Testis (tissue), 2 donors: ENCODE measurements at regions not wholly inside any gene's neighbourhood (a gene's known extent, or its start where the extent isn't known, plus 50 kb on each side); places are given as distances from the start of the nearest gene placed in this dataset.

ENCODE experiments used
- DNase-seq: peaks from one replicate; pipeline ENCODE4 v3.0.0-alpha.2; 2019
- H3K27ac ChIP-seq, 2 donors: fragments of 200-600 bp; sonication (generic); one replicate each; pipeline ENCODE4 v1.5.1; 2019
- H3K27me3 ChIP-seq: fragments of 200-600 bp; sonication (generic); one replicate; pipeline ENCODE4 v1.5.1; 2019
- H3K36me3 ChIP-seq: fragments of 200-600 bp; sonication (generic); one replicate; pipeline ENCODE4 v1.5.1; 2017; ENCODE audit warnings: low read depth; ENCODE audit errors: missing control alignments
- H3K4me1 ChIP-seq: fragments of 200-600 bp; sonication (generic); one replicate; pipeline ENCODE4 v1.5.1; 2019
- H3K4me3 ChIP-seq, 2 donors: fragments of 200-600 bp; sonication (generic); one replicate each; pipeline ENCODE4 v1.5.1; 2017 to 2019
- H3K9me3 ChIP-seq: fragments of 200-600 bp; sonication (generic); one replicate; pipeline ENCODE4 v1.5.1; 2017
- POLR2A ChIP-seq: fragments of 450-650 bp; IDR thresholded peaks from one replicate; pipeline ENCODE4 v1.6.1; 2017; ENCODE audit warnings: antibody characterized with exemption, mild to moderate bottlenecking, moderate library complexity
- WGBS, 2 donors: methylation state at CpG; one replicate each; pipeline ENCODE4 v1.1.5; 2018; 5-methylcytosine and 5-hydroxymethylcytosine counted together
- intact Hi-C: fragments of 100-400 bp; cut with DNase I; formaldehyde crosslinking; loops from one replicate; pipeline ENCODE4 v1.15.1; 2023; ENCODE audit warnings: low total_unique reads
- TF ChIP-seq, protein P1 (sequence below), 3 experiments: fragments of 450-650 bp in 2 of 3; fragments of 200-600 bp in 1 of 3; sonication (generic) in 1 of 3; IDR thresholded peaks; one replicate each; pipeline ENCODE4 v1.5.1; 2016 to 2019; ENCODE audit warnings: antibody characterized with exemption in 3 of 3, mild to moderate bottlenecking in 2 of 3, moderate library complexity in 1 of 3

DNA sequence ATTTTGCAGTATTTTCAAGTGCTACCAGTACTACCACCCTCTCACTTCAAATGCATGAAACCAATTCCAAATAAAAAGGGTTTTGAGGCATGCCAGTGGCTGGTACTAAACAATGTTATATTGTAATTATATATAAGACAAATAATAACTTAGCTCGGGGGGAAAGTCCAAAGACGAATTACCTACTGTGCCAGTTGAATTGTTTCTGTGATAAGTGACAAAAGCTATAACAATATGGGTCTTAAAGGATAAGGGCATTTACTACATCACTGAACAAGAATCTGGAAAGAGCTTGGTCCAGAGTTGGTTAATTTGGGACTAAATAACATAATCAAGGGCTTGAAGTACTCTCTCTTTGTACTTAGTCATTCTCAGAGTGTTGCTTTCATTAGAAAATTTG lies 404.7 kb upstream of the CHAC2 start:
- no peaks in the 10 kb centered on the region for H3K9me3 ChIP-seq
- no peak overlapping the region for H3K4me3 ChIP-seq
- H3K27ac ChIP-seq: no peak overlapping the region
- TF ChIP-seq, protein P1, sequence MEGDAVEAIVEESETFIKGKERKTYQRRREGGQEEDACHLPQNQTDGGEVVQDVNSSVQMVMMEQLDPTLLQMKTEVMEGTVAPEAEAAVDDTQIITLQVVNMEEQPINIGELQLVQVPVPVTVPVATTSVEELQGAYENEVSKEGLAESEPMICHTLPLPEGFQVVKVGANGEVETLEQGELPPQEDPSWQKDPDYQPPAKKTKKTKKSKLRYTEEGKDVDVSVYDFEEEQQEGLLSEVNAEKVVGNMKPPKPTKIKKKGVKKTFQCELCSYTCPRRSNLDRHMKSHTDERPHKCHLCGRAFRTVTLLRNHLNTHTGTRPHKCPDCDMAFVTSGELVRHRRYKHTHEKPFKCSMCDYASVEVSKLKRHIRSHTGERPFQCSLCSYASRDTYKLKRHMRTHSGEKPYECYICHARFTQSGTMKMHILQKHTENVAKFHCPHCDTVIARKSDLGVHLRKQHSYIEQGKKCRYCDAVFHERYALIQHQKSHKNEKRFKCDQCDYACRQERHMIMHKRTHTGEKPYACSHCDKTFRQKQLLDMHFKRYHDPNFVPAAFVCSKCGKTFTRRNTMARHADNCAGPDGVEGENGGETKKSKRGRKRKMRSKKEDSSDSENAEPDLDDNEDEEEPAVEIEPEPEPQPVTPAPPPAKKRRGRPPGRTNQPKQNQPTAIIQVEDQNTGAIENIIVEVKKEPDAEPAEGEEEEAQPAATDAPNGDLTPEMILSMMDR (IDR thresholded peaks at IDR 0.05): no peak
- no peak for TF ChIP-seq POLR2A
- 82 to 91% methylated on average over 2 of the region's 2 CpGs for WGBS, 2 donors
- H3K36me3 ChIP-seq: no peaks in the 10 kb centered on the region
- no peak for DNase-seq
- intact Hi-C loops: no loop called here
- no peaks in the 10 kb centered on the region for H3K4me1 ChIP-seq
- no peaks in the 10 kb centered on the region for H3K27me3 ChIP-seq

DNA sequence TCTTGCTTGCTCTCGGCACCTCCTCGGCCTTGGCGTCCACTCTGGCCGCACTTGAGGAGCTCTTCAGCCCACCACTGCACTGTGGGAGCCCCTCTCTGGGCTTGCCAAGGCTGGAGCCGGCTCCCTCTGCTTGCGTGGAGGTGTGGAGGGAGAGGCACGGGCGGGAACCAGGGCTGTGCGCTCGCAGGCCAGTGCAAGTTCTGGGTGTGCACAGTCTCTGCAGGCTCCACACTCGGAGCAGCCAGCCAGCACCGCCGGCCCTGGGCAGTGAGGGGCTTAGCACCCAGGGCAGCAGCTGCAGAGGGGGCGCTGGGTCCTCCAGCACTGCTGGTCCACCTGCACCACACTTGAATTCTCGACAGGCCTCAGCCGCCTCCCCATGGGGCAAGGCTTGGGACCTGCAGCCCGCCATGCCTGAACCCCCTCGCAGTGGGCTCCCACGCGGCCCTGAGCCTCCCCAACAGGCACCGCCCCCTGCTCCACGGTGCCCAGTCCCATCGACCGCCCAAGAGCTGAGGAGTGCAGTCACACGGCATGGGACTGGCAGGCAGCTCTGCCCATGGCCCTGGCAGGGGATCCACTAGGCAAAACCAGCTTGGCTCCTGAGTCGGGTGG lies 411.2 kb upstream of the CHAC2 start:
- Histone ChIP-seq H3K27ac (no peak overlapping the region), H3K4me1 (no peaks in the 10 kb centered on the region), H3K4me3 (no peak overlapping the region), H3K27me3 (no peaks in the 10 kb centered on the region), H3K9me3 (no peaks in the 10 kb centered on the region), H3K36me3 (no peaks in the 10 kb centered on the region)
- intact Hi-C loops: no loop called here
- no peak for TF ChIP-seq POLR2A
- TF ChIP-seq, protein P1 (IDR thresholded peaks at IDR 0.05): no peak
- DNase-seq: no peak
- 76 to 81% methylated on average over 16 to 17 of the region's 26 CpGs for WGBS, 2 donors

DNA sequence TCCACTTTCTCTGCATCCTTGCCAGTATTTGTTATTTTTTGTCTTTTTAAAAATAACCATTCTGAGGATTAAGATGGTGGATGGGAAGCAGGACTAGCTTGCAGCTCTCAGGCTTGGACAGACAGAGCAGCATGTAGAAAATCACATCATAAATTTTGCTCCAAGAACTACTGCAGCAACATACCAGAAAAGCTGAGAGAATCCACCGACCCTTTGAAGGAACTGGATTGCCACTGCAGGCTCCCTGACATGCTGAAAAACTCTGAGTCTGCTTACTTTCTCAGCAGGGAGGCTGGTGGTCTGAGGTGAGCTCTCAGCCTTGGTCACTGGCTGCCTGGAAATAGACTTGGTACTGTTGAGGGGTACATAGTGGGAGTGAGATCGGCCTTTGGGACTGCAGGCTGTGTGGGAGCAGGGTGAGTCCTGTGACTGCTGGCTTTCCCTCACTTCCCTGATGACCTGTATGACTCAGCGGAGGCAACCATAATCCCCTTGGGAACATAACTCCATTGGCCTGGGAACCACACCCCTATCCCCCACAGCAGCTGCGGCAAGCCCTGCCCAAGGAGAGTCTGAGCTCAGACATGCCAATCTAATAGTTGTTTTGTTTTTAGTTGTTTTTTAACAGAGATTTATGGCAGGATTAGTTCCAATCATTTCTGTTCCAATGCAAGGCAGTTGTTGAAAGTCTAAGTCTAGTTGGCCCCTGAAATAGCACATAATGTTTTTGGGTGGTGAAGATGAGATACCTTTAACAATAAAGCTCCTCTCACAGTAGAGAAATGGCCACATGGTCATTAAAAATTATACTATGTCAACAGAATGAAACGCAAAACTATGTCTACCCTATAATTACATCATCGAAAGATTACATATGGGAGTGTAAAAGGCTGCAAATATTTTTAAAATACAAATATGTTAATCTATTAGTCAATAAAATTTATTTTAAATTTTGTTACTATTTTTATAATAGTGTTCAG lies 414.2 kb upstream of the CHAC2 start:
- intact Hi-C loops: no loop called here
- Histone ChIP-seq H3K4me3 (no peak overlapping the region), H3K27ac (no peak overlapping the region), H3K36me3 (no peaks in the 10 kb centered on the region), H3K27me3 (no peaks in the 10 kb centered on the region), H3K9me3 (no peaks in the 10 kb centered on the region), H3K4me1 (no peaks in the 10 kb centered on the region)
- 78 to 88% methylated on average over 6 of the region's 6 CpGs for whole genome bisulfite sequencing, 2 donors
- TF ChIP-seq, protein P1 (IDR thresholded peaks at IDR 0.05): no peak
- TF ChIP-seq POLR2A: no peak
- DNase-seq: no peak

DNA sequence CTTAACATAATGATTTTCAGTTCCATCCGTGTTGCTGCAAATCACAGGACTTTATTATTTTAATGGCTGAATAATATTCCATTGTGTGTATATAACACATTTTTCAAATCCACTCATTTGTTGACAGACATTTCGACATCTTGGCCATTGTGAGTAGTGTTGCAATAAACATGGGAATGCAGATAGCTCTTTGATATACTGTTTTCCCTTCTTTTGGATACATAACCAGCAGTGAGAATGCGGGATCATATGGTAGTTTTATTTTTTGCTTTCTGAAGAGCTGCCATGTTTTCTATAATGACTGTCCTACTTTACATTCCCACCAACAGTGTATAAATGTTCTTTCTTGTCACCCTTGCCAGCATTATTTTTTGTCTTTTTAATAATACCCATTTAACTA lies 420.3 kb upstream of the CHAC2 start:
- H3K27ac ChIP-seq: no peak overlapping the region
- no peak for DNase-seq
- H3K4me3 ChIP-seq: no peak overlapping the region
- H3K36me3 ChIP-seq: no peaks in the 10 kb centered on the region
- H3K9me3 ChIP-seq: no peaks in the 10 kb centered on the region
- H3K27me3 ChIP-seq: no peaks in the 10 kb centered on the region
- TF ChIP-seq, protein P1 (IDR thresholded peaks at IDR 0.05): no peak
- TF ChIP-seq POLR2A: no peak
- intact Hi-C loops: no loop called here
- H3K4me1 ChIP-seq: no peaks in the 10 kb centered on the region
- 86 to 91% methylated on average over 3 of the region's 3 CpGs for WGBS, 2 donors
